GM12892 (cell line): ENCODE measurements at regions not wholly inside any gene's neighbourhood (a gene's known extent, or its start where the extent isn't known, plus 50 kb on each side); places are given as distances from the start of the nearest gene placed in this dataset.

Experiments used
- POLR2A ChIP-seq: IDR thresholded peaks from 2 replicates; pipeline ENCODE4 v1.6.1; 2011; ENCODE audit warnings: low read depth, low read length, control low read depth
- TAF1 ChIP-seq: IDR thresholded peaks from 2 replicates; pipeline ENCODE4 v1.6.1; 2011; ENCODE audit warnings: low read depth, mild to moderate bottlenecking, control low read depth, low read length, borderline replicate concordance

GRCh38 chr2:21294446-21294845 lies 170.7 kb downstream of the TDRD15 start:
- TF ChIP-seq TAF1: no peak
- TF ChIP-seq POLR2A: no peak
